ENCODE measurements at regions not wholly inside any gene's neighbourhood (a gene's known extent, or its start where the extent isn't known, plus 50 kb on each side); places are given as distances from the start of the nearest gene placed in this dataset.

GRCh38 chr13:111456452-111457230 is 136.2 kb downstream of the TEX29 start:
- no peak for DNase-seq

GRCh38 chr13:111458001-111458531 is 137.6 kb downstream of the TEX29 start:
- no peak for DNase-seq

- no peak for DNase-seq
Observed at GRCh38 chr13:111458739-111459138, 138.3 kb downstream of the TEX29 start.

- no peak for DNase-seq
Observed at GRCh38 chr13:111459803-111460547, 139.5 kb downstream of the TEX29 start.

- DNase-seq = peak; percentile 24 to 63
Observed at GRCh38 chr13:111460548-111461444, 140.4 kb downstream of the TEX29 start.

- DNase-seq = no peak
Observed at GRCh38 chr13:111461445-111462149, 141.2 kb downstream of the TEX29 start.

- DNase-seq = no peak
Observed at GRCh38 chr13:111462221-111462764, 141.9 kb downstream of the TEX29 start.

GRCh38 chr13:111462944-111463343 is 142.5 kb downstream of the TEX29 start:
- no peak for DNase-seq

- no peak for DNase-seq
Observed at GRCh38 chr13:111467111-111467890, 146.9 kb downstream of the TEX29 start.

- no peak for DNase-seq
Observed at GRCh38 chr13:111468037-111468959, 147.9 kb downstream of the TEX29 start.

- DNase-seq = no peak
Observed at GRCh38 chr13:111469450-111469849, 149.0 kb downstream of the TEX29 start.

GRCh38 chr13:111469916-111470506 is 149.6 kb downstream of the TEX29 start:
- DNase-seq = no peak

- no peak for DNase-seq
Observed at GRCh38 chr13:111470933-111471332, 150.5 kb downstream of the TEX29 start.

GRCh38 chr13:111472083-111472482 is 151.6 kb downstream of the TEX29 start:
- DNase-seq = no peak

GRCh38 chr13:111472559-111473460 is 152.4 kb downstream of the TEX29 start:
- DNase-seq = no peak

GRCh38 chr13:111474136-111475002 is 153.9 kb downstream of the TEX29 start:
- DNase-seq = peak; percentile 4 to 43

- DNase-seq = no peak
Observed at GRCh38 chr13:111475488-111475887, 155.0 kb downstream of the TEX29 start.
